Esophagus squamous epithelium (tissue), 4 donors: ENCODE measurements at regions not wholly inside any gene's neighbourhood (a gene's known extent, or its start where the extent isn't known, plus 50 kb on each side); places are given as distances from the start of the nearest gene placed in this dataset.

Source experiments
- POLR2A ChIP-seq, 4 donors: fragments of 450-650 bp; IDR thresholded peaks; one replicate each; pipeline ENCODE4 v1.6.1; 2017; ENCODE audit warnings: antibody characterized with exemption in 4 of 4, mild to moderate bottlenecking in 4 of 4, moderate library complexity in 3 of 4
- TF ChIP-seq, protein P1 (sequence below), 6 experiments: fragments of 450-650 bp in 4 of 6; fragments of 200-600 bp in 2 of 6; sonication (generic) in 2 of 6; IDR thresholded peaks; one replicate each; pipeline ENCODE4 v1.5.1; 2016 to 2019; ENCODE audit warnings: antibody characterized with exemption in 6 of 6, mild to moderate bottlenecking in 4 of 6, moderate library complexity in 4 of 6

DNA sequence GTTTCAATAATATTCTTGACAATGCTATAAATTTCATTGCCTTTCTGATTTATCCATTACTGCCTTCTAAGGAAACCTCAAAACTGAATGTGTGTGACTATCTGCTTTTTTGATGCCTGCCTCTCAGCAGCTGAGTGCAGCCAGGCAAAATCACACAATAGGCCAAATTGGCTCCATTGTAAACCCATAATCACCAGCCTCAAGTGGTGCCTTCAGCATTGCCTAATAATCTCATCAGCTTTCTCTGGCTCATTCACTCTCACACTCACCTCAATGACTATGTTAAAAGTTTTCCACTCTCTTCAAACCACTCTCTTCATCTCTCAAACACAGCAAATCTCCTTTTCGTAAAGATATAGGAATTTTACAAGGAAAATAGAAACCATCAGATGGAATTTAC lies 182.5 kb upstream of the COL1A2 start:
- no peak for TF ChIP-seq POLR2A (IDR thresholded peaks at IDR 0.05)
- TF ChIP-seq, protein P1, sequence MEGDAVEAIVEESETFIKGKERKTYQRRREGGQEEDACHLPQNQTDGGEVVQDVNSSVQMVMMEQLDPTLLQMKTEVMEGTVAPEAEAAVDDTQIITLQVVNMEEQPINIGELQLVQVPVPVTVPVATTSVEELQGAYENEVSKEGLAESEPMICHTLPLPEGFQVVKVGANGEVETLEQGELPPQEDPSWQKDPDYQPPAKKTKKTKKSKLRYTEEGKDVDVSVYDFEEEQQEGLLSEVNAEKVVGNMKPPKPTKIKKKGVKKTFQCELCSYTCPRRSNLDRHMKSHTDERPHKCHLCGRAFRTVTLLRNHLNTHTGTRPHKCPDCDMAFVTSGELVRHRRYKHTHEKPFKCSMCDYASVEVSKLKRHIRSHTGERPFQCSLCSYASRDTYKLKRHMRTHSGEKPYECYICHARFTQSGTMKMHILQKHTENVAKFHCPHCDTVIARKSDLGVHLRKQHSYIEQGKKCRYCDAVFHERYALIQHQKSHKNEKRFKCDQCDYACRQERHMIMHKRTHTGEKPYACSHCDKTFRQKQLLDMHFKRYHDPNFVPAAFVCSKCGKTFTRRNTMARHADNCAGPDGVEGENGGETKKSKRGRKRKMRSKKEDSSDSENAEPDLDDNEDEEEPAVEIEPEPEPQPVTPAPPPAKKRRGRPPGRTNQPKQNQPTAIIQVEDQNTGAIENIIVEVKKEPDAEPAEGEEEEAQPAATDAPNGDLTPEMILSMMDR (IDR thresholded peaks at IDR 0.05) = no peak
